T-cell (primary cell): ENCODE measurements at regions not wholly inside any gene's neighbourhood (a gene's known extent, or its start where the extent isn't known, plus 50 kb on each side); places are given as distances from the start of the nearest gene placed in this dataset.

ENCODE experiments used
- ATAC-seq, 4 experiments: fragments of 200-7000 bp in 3 of 4; fragments of 150-1000 bp in 1 of 4; cut with Tn5 transposase; replicated peaks in 1 of 4; 1 replicate in 3 of 4; 2 replicates in 1 of 4; pipeline ENCODE4 v1.10.0; 2021; ENCODE audit warnings: moderate library complexity in 3 of 4, mild to moderate bottlenecking in 2 of 4, moderate number of reproducible peaks in 1 of 4
- CTCF ChIA-PET, 2 donors: fragments of 300-600 bp; sonication (Branson Sonifier 250); formaldehyde crosslinking; loops; one replicate each; lab custom pipeline; 2022; ENCODE audit warnings: antibody characterized with exemption in 2 of 2; lab: Charles Lee
- POLR2A ChIA-PET, 2 donors: fragments of 300-600 bp; sonication (Branson Sonifier 250); formaldehyde crosslinking; loops; one replicate each; lab custom pipeline; 2022; ENCODE audit warnings: antibody characterized with exemption in 2 of 2; lab: Charles Lee
- DNase-seq, 35 experiments: peaks; one replicate each; pipeline versions ENCODE4 v3.0.0 to v3.0.0-alpha.2; 2013 to 2023
- H3K27ac ChIP-seq: one replicate; pipeline ENCODE4 v1.5.1; 2013; ENCODE audit warnings: low read length
- H3K27me3 ChIP-seq, 2 experiments: replicated peaks in 1 of 2; 1 replicate in 1 of 2; 2 replicates in 1 of 2; pipeline versions ENCODE4 v1.6.1 to v1.7.0; 2013; ENCODE audit warnings: low read length in 1 of 2, mixed read lengths in 1 of 2; ENCODE audit not compliant: control insufficient read depth in 2 of 2, insufficient read depth in 2 of 2; ENCODE audit errors: extremely low read depth in 1 of 2
- H3K36me3 ChIP-seq, 2 donors: 1 replicate in 1 of 2; 2 replicates in 1 of 2; pipeline versions ENCODE4 v1.6.1 to v1.7.0; 2013; ENCODE audit warnings: low read length in 1 of 2; ENCODE audit not compliant: control insufficient read depth in 2 of 2, insufficient read depth in 1 of 2; ENCODE audit errors: extremely low read depth in 1 of 2
- H3K4me1 ChIP-seq, 2 experiments: 1 replicate in 1 of 2; 2 replicates in 1 of 2; pipeline versions ENCODE4 v1.6.1 to v1.7.0; 2013; ENCODE audit warnings: low read length in 2 of 2, mixed read lengths in 1 of 2; ENCODE audit not compliant: insufficient read depth in 2 of 2, control insufficient read depth in 1 of 2; ENCODE audit errors: extremely low read depth in 1 of 2
- H3K4me3 ChIP-seq, 2 donors: 1 replicate in 1 of 2; 2 replicates in 1 of 2; pipeline versions ENCODE4 v1.5.1 to v1.7.0; 2013; ENCODE audit warnings: mild to moderate bottlenecking in 2 of 2, low read length in 1 of 2, moderate library complexity in 1 of 2; ENCODE audit not compliant: control insufficient read depth in 1 of 2; ENCODE audit errors: extremely low read depth in 1 of 2
- H3K9me3 ChIP-seq: 2 replicates; pipeline ENCODE4 v1.7.0; 2013
- H3K27ac Mint-ChIP-seq, 2 donors: one replicate each; pipeline ENCODE4 v1.8.0; 2020 to 2021; ENCODE audit warnings: mild to moderate bottlenecking in 2 of 2, mixed read lengths in 2 of 2
- H3K27me3 Mint-ChIP-seq, 2 donors: one replicate each; pipeline ENCODE4 v1.8.0; 2021 to 2022; ENCODE audit warnings: mixed read lengths in 2 of 2
- H3K36me3 Mint-ChIP-seq: one replicate; pipeline ENCODE4 v1.8.0; 2021; ENCODE audit warnings: mixed read lengths
- H3K4me1 Mint-ChIP-seq, 3 donors: one replicate each; pipeline ENCODE4 v1.8.0; 2020 to 2022; ENCODE audit warnings: mixed read lengths in 3 of 3, mild to moderate bottlenecking in 1 of 3
- H3K4me3 Mint-ChIP-seq, 3 donors: one replicate each; pipeline ENCODE4 v1.8.0; 2020 to 2022; ENCODE audit warnings: mild to moderate bottlenecking in 3 of 3, mixed read lengths in 3 of 3, moderate library complexity in 3 of 3
- H3K9me3 Mint-ChIP-seq, 3 donors: one replicate each; pipeline ENCODE4 v1.8.0; 2020 to 2022; ENCODE audit warnings: mixed read lengths in 3 of 3
- WGBS: methylation state at CpG from one replicate; pipeline ENCODE4 v1.1.5; 2013; ENCODE audit warnings: missing lambda C conversion rate; ENCODE audit not compliant: insufficient coverage; 5-methylcytosine and 5-hydroxymethylcytosine counted together

GRCh38 chr18:45173799-45174519 is 441.3 kb upstream of the SLC14A2 start:
- POLR2A ChIA-PET = no interaction called here
- ATAC-seq = no peak
- no peaks in the 10 kb centered on the region for H3K4me1 ChIP-seq
- H3K27me3 Mint-ChIP-seq = peaks cover 3 to 5% of the 10 kb centered on the region in 2 donors
- no peak overlapping the region for H3K4me3 Mint-ChIP-seq
- H3K36me3 ChIP-seq = no peaks in the 10 kb centered on the region
- H3K27ac Mint-ChIP-seq = no peak overlapping the region
- no peak overlapping the region for H3K27ac ChIP-seq
- DNase-seq = no peak
- no peaks in the 10 kb centered on the region for H3K36me3 Mint-ChIP-seq
- no peaks in the 10 kb centered on the region for H3K9me3 ChIP-seq
- no peaks in the 10 kb centered on the region for H3K27me3 ChIP-seq
- H3K4me3 ChIP-seq = no peak overlapping the region
- WGBS = no CpG with 5 or more reads among the region's 2 CpGs
- H3K4me1 Mint-ChIP-seq = peaks cover 0 to 2% (median 2%) of the 10 kb centered on the region in 3 donors
- CTCF ChIA-PET = no interaction called here
- H3K9me3 Mint-ChIP-seq = peaks cover 0 to 4% (median 0%) of the 10 kb centered on the region in 3 donors

- no peak overlapping the region for H3K4me3 ChIP-seq
- no peaks in the 10 kb centered on the region for H3K27me3 ChIP-seq
- WGBS = no CpG with 5 or more reads among the region's 3 CpGs
- no peaks in the 10 kb centered on the region for H3K9me3 ChIP-seq
- H3K36me3 Mint-ChIP-seq = no peaks in the 10 kb centered on the region
- H3K4me1 ChIP-seq = no peaks in the 10 kb centered on the region
- H3K4me3 Mint-ChIP-seq = no peak overlapping the region
- no peak overlapping the region for H3K27ac ChIP-seq
- H3K27ac Mint-ChIP-seq = no peak overlapping the region
- ChIA-PET POLR2A (no interaction called here), CTCF (no interaction called here)
- peaks cover 3 to 5% of the 10 kb centered on the region in 2 donors for H3K27me3 Mint-ChIP-seq
- DNase-seq (no peak), ATAC-seq (no peak)
- peaks cover 0 to 4% (median 0%) of the 10 kb centered on the region in 3 donors for H3K9me3 Mint-ChIP-seq
- peaks cover 0 to 2% (median 2%) of the 10 kb centered on the region in 3 donors for H3K4me1 Mint-ChIP-seq
- no peaks in the 10 kb centered on the region for H3K36me3 ChIP-seq
These were observed 440.6 kb upstream of the SLC14A2 start for GRCh38 chr18:45174629-45175136.

GRCh38 chr18:45175511-45175910 is 439.8 kb upstream of the SLC14A2 start:
- ChIA-PET POLR2A (no interaction called here), CTCF (no interaction called here)
- no peak for ATAC-seq
- Mint-ChIP-seq H3K4me3 (no peak overlapping the region), H3K27ac (no peak overlapping the region), H3K36me3 (no peaks in the 10 kb centered on the region), H3K9me3 (peaks cover 0 to 4% (median 0%) of the 10 kb centered on the region in 3 donors), H3K4me1 (peaks cover 0 to 2% (median 2%) of the 10 kb centered on the region in 3 donors), H3K27me3 (peaks cover 3 to 7% of the 10 kb centered on the region in 2 donors)
- no peaks in the 10 kb centered on the region for H3K27me3 ChIP-seq
- WGBS = 95% methylated on average over 2 of the region's 2 CpGs
- H3K27ac ChIP-seq = no peak overlapping the region
- H3K4me3 ChIP-seq = no peak overlapping the region
- no peak for DNase-seq
- H3K9me3 ChIP-seq = no peaks in the 10 kb centered on the region
- no peaks in the 10 kb centered on the region for H3K36me3 ChIP-seq
- H3K4me1 ChIP-seq = no peaks in the 10 kb centered on the region

- ChIA-PET CTCF (no interaction called here), POLR2A (interaction anchor here in 1 of 2 donors (0.7 kb wide), 1 partner anchor 381 kb away, joined by 4 read pairs; no protein-coding TSS in a partner anchor)
- Mint-ChIP-seq H3K27me3 (no peaks in the 10 kb centered on the region), H3K9me3 (no peaks in the 10 kb centered on the region), H3K4me3 (no peak overlapping the region), H3K36me3 (no peaks in the 10 kb centered on the region), H3K4me1 (no peaks in the 10 kb centered on the region), H3K27ac (no peak overlapping the region)
- WGBS = 33% methylated on average over 2 of the region's 3 CpGs
- Histone ChIP-seq H3K4me3 (no peak overlapping the region), H3K27me3 (no peaks in the 10 kb centered on the region), H3K36me3 (no peaks in the 10 kb centered on the region), H3K27ac (no peak overlapping the region), H3K4me1 (no peaks in the 10 kb centered on the region), H3K9me3 (no peaks in the 10 kb centered on the region)
- DNase-seq (no peak), ATAC-seq (no peak)
These were observed 428.4 kb upstream of the SLC14A2 start for GRCh38 chr18:45186832-45187231.

- no peaks in the 10 kb centered on the region for H3K9me3 ChIP-seq
- Mint-ChIP-seq H3K27me3 (peaks cover 3 to 4% of the 10 kb centered on the region in 2 donors), H3K4me1 (no peaks in the 10 kb centered on the region), H3K9me3 (no peaks in the 10 kb centered on the region), H3K36me3 (no peaks in the 10 kb centered on the region), H3K27ac (no peak overlapping the region), H3K4me3 (no peak overlapping the region)
- no peaks in the 10 kb centered on the region for H3K36me3 ChIP-seq
- ChIA-PET CTCF (interaction anchor here in 1 of 2 donors (0.6 kb wide), 1 partner anchor 430 kb away, joined by 6 read pairs; no protein-coding TSS in a partner anchor), POLR2A (no interaction called here)
- H3K27ac ChIP-seq = no peak overlapping the region
- H3K4me1 ChIP-seq = no peaks in the 10 kb centered on the region
- no peaks in the 10 kb centered on the region for H3K27me3 ChIP-seq
- DNase-seq (no peak), ATAC-seq (no peak)
- no peak overlapping the region for H3K4me3 ChIP-seq
- WGBS = no CpG with 5 or more reads among the region's 1 CpG
These were observed 423.5 kb upstream of the SLC14A2 start for GRCh38 chr18:45191795-45192194.

- H3K4me3 ChIP-seq = no peak overlapping the region
- ATAC-seq = no peak
- Mint-ChIP-seq H3K27me3 (peaks cover 3 to 10% of the 10 kb centered on the region in 2 donors), H3K36me3 (no peaks in the 10 kb centered on the region), H3K4me1 (no peaks in the 10 kb centered on the region), H3K27ac (no peak overlapping the region), H3K4me3 (no peak overlapping the region), H3K9me3 (no peaks in the 10 kb centered on the region)
- CTCF ChIA-PET = interaction anchor here in 1 of 2 donors (1.2 kb wide), 1 partner anchor 15 kb away, joined by 4 read pairs; no protein-coding TSS in a partner anchor
- H3K9me3 ChIP-seq = no peaks in the 10 kb centered on the region
- POLR2A ChIA-PET = no interaction called here
- no peaks in the 10 kb centered on the region for H3K27me3 ChIP-seq
- no peaks in the 10 kb centered on the region for H3K36me3 ChIP-seq
- no peak for DNase-seq
- 39% methylated on average over 3 of the region's 5 CpGs for WGBS
- H3K4me1 ChIP-seq = no peaks in the 10 kb centered on the region
- H3K27ac ChIP-seq = no peak overlapping the region
These were observed 417.7 kb upstream of the SLC14A2 start for GRCh38 chr18:45197526-45197970.
